Gastroesophageal sphincter (tissue), 3 donors: ENCODE measurements at regions not wholly inside any gene's neighbourhood (a gene's known extent, or its start where the extent isn't known, plus 50 kb on each side); places are given as distances from the start of the nearest gene placed in this dataset.

Source experiments
- CTCF ChIP-seq, 4 experiments: fragments of 200-600 bp in 2 of 4; fragments of 450-650 bp in 2 of 4; sonication (generic) in 1 of 4; IDR thresholded peaks; one replicate each; pipeline ENCODE4 v1.5.1; 2017 to 2019; ENCODE audit warnings: antibody characterized with exemption in 4 of 4, mild to moderate bottlenecking in 2 of 4, moderate library complexity in 2 of 4
- POLR2A ChIP-seq, 2 donors: fragments of 450-650 bp; IDR thresholded peaks; one replicate each; pipeline ENCODE4 v1.6.1; 2017; ENCODE audit warnings: antibody characterized with exemption in 2 of 2, mild to moderate bottlenecking in 2 of 2, moderate library complexity in 1 of 2
- POLR2AphosphoS5 ChIP-seq: sonication (generic); formaldehyde crosslinking; IDR thresholded peaks from one replicate; pipeline ENCODE4 v1.6.1; 2017; ENCODE audit warnings: antibody characterized with exemption

GRCh38 chr16:13528691-13529090 is 391.3 kb upstream of the ERCC4 start:
- TF ChIP-seq POLR2A (IDR thresholded peaks at IDR 0.05) (no peak), CTCF (IDR thresholded peaks at IDR 0.05) (no peak), POLR2AphosphoS5 (no peak)
